HG03354 (cell line): ENCODE measurements at regions not wholly inside any gene's neighbourhood (a gene's known extent, or its start where the extent isn't known, plus 50 kb on each side); places are given as distances from the start of the nearest gene placed in this dataset.

Experiments used
- ATAC-seq: cut with Tn5 transposase; IDR thresholded peaks from one replicate; pipeline ENCODE4 v1.9.1; 2021; ENCODE audit warnings: mild to moderate bottlenecking; ENCODE audit not compliant: unreplicated experiment, poor library complexity, severe bottlenecking

- no peak for ATAC-seq
Measured at GRCh38 chr16:9279291-9280068, 188.0 kb downstream of the HAPSTR1 start.

- no peak for ATAC-seq
Measured at GRCh38 chr16:9280069-9280466, 188.6 kb downstream of the HAPSTR1 start.

- no peak for ATAC-seq
Measured at GRCh38 chr16:9286930-9287329, 195.5 kb downstream of the HAPSTR1 start.

- no peak for ATAC-seq
Measured at GRCh38 chr16:9296271-9296590, 204.8 kb downstream of the HAPSTR1 start.

- ATAC-seq: no peak
Measured at GRCh38 chr16:9297437-9298113, 206.1 kb downstream of the HAPSTR1 start.

- ATAC-seq: no peak
Measured at GRCh38 chr16:9300252-9300651, 208.8 kb downstream of the HAPSTR1 start.

GRCh38 chr16:9302072-9302471, 210.6 kb downstream of the HAPSTR1 start:
- no peak for ATAC-seq

- no peak for ATAC-seq
Measured at GRCh38 chr16:9306753-9307152, 215.3 kb downstream of the HAPSTR1 start.

GRCh38 chr16:9307446-9307845, 216.0 kb downstream of the HAPSTR1 start:
- ATAC-seq: no peak

- no peak for ATAC-seq
Measured at GRCh38 chr16:9308356-9308801, 216.9 kb downstream of the HAPSTR1 start.

GRCh38 chr16:9308850-9309249, 217.4 kb downstream of the HAPSTR1 start:
- no peak for ATAC-seq

GRCh38 chr16:9309844-9310243, 218.4 kb downstream of the HAPSTR1 start:
- ATAC-seq: no peak

- no peak for ATAC-seq
Measured at GRCh38 chr16:9311303-9311954, 220.0 kb downstream of the HAPSTR1 start.

GRCh38 chr16:9316008-9316407, 224.6 kb downstream of the HAPSTR1 start:
- no peak for ATAC-seq

- no peak for ATAC-seq
Measured at GRCh38 chr16:9316615-9317014, 225.2 kb downstream of the HAPSTR1 start.

GRCh38 chr16:9318764-9319163, 227.3 kb downstream of the HAPSTR1 start:
- no peak for ATAC-seq

- ATAC-seq: no peak
Measured at GRCh38 chr16:9322769-9323168, 231.3 kb downstream of the HAPSTR1 start.

- ATAC-seq: no peak
Measured at GRCh38 chr16:9323170-9323569, 231.7 kb downstream of the HAPSTR1 start.

- no peak for ATAC-seq
Measured at GRCh38 chr16:9327253-9327652, 235.8 kb downstream of the HAPSTR1 start.

- no peak for ATAC-seq
Measured at GRCh38 chr16:9328411-9328810, 237.0 kb downstream of the HAPSTR1 start.

GRCh38 chr16:9330095-9330494, 238.7 kb downstream of the HAPSTR1 start:
- ATAC-seq: no peak
